GM19099 (cell line): ENCODE measurements at regions not wholly inside any gene's neighbourhood (a gene's known extent, or its start where the extent isn't known, plus 50 kb on each side); places are given as distances from the start of the nearest gene placed in this dataset.

Experiments
- POLR2A ChIP-seq: IDR thresholded peaks from 3 replicates; pipeline ENCODE4 v1.6.1; 2011; ENCODE audit warnings: low read depth; ENCODE audit not compliant: insufficient read length; ENCODE audit errors: extremely low read depth

GRCh38 chr2:8445580-8445979 lies 236.3 kb upstream of the ID2 start:
- no peak for TF ChIP-seq POLR2A

DNA sequence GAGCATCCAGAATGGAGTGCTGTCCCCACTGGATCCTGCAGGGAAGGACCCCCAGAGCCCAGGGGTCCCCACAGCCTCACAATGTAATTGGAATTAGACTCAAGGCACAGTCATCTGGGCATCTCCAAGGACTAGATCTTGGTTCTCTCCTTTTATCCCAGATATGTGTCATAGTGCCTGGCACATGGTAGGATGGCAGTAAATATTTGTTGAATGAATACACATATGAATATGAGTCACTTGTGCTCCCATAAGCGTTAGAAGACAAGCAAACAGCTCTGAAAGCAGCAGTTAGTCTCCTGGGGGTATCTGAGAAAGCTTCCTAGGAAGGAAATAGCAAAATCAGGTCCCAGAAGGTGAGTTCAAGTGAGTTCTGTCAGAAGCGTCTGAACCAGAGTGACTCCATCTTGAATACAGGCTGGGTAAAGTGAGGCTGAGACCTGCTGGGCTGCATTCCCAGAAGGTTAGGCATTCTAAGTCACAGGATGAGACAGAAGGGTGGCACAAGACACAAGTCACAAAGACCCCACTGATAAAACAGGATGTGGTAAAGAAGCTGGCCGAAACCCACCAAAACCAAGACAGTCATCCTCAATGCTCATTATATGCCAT lies 234.1 kb upstream of the ID2 start:
- TF ChIP-seq POLR2A, result no peak

- TF ChIP-seq POLR2A, result no peak
Measured at GRCh38 chr2:8448824-8449556, 232.9 kb upstream of the ID2 start.

DNA sequence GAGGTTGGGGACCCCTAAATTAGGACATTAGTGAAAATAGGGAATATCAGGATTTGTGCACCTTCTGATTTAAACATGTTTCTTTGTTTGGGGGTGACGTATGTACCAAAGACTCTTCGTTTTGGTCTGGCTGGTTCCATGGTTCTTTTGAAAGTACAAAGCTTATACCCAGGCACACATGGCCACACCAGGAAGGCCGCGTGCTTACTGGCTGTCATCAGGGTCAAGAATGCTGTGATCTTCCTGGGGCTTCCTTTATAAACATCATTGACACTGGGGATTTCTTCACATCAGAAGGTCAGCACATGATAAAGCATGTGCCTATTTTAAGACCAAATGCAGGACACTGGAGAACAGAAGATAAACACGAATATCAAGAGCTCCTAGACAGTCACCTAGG lies 230.6 kb upstream of the ID2 start:
- TF ChIP-seq POLR2A, result no peak

DNA sequence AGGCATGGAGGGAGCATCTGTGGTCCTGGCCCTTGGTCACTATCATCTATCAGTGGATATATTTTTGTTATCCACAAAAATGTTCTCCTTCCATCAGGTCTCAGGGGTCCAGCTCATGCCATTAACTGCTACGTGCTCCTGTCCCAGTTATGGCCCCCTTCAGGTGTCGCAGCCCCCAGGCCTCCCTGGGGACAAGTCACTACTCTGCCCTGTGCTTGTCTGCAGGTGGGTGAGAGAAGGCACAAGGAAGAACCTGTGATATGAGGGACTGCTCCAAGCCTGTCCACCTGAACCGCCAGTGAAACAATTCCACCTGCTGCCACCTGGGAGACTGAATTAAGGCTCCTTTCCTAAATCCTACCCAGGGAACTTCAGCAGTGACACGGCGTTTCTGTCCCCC lies 229.6 kb upstream of the ID2 start:
- no peak for TF ChIP-seq POLR2A

GRCh38 chr2:8452979-8453903 lies 228.6 kb upstream of the ID2 start:
- no peak for TF ChIP-seq POLR2A

DNA sequence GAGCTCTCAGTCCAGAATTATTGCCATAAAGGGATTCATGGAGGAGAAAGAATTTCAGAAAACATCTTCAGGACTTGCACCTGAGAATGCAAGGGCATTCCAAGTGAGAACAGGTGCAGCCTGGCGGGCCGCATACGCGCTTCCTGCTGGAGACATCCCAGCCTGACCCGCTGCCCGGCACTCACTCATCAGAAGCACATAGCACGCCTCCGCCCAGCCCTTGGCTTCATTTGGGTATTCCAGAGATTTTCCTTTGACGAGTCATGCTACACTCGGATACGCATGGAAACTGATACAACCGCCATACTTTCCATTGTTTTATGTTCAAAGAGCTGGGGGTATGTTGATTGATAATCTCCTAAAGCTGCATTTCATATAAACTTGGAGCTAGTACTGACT lies 228.0 kb upstream of the ID2 start:
- no peak for TF ChIP-seq POLR2A

DNA sequence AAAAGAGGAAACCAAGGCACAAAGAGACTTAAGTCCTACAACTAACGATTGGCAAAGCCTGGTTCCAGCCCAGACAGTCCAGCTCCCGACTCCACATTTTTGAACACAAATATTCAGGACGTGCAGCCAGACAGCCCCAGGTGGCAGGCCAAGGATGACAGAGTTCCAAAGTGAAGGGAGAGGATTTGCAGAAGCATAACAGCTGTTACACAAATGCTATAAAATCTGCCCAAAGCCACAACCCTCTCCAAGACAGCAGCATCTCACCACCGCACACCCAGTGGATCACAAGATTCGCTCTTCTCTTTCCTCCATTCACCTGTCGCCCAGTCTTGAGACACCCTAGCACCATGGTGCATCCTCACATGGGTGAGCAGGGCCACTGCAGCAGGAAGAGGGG lies 227.1 kb upstream of the ID2 start:
- TF ChIP-seq POLR2A, result no peak

DNA sequence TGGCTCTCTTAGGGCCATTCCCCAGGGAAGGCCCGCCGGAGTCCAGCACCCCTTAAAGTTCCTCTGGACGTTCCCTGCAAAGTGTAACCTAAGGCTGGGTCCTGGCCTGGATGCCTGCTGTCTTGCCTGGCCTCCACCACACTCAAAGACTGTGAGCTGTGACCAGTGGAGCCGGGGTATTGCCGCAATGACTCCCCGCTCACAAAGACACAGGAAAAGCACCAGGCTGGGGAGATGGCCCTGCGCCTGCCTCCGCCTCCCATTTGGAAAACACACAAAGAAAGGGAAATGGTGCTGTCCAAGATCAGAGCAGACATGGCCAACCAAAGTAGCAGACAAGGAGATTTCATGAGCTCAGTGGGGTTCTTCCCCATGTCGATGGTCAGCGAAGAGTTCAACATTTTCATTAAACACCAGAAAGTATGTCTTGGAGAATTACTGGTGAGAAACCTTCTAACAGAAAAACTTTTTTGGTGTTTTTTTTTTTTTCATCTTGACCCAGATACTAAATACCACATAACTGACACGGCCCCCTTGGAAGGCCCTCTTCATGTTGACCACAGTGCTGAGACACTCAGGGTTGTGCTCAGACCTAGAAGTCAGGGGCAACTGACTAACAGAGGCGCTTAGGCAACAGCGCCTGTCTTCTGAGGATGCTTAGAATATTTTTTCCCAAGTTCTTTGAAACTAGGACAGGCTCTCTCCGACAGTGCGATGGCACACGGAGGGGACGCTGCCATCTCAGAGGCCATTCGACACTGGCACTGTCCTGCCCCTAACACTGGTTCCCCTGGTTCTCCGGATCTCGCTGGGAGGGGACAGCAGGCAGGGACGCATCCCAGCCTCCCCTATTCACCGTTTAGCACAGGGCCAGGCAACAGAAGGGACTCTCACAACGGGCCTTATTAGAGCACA lies 226.4 kb upstream of the ID2 start:
- TF ChIP-seq POLR2A, result no peak

GRCh38 chr2:8456151-8457091 lies 225.4 kb upstream of the ID2 start:
- TF ChIP-seq POLR2A, result no peak

DNA sequence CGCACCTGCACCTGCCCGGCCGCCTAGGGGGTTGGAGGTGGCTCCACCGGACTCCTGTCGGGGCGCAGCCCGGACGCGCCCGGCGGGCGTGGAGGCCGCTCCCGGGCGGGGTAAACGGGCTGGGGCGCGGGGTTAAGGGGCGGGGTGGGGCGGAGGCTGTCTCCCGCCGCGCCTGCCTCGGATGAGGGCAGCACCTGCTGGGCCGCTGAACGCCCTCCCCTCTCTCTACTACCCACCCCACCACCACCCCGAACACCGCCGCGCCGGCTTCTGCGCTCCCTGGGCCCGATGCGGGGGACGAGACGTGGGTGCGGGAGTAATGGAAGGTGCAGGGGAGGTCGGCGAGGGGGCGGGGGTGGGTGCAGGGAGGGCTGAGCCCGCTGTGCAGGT lies 224.8 kb upstream of the ID2 start:
- TF ChIP-seq POLR2A, result no peak

DNA sequence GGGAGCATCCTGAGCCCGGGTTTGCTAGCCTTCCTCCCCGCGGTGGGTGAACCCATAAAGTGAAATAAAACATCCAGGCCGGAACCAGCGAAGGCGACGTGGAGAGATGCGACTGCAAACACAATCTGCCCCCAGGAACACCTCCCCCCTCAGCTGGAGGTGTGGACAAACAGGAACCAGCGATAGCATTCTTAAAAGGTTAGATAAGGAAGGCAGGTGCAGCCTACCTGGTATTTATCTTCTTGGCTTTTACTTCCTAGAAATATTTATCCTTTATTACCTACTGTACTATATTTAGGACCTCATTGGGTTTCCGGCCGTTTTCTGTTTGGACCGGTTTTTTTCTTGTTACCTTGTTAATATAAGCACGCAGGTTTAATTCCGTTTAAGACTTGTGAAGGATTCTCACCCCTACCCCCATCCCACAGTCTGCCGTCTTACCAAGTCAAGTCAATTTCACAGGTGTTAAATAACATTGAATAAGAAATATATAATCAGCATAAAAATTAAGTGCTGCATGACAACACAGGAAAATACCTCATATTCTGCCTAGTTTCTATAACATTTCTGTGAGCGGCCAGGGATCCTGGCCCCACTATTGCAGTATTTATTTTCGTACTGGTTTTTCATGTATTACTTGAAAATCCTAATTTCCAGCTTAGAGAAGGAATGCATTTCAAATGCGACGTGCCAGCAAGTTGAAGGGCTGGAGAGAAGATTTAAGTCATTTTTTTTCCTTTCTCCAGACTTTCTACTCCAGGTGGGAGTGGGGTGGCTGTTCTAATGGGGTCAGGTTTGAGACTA lies 224.0 kb upstream of the ID2 start:
- TF ChIP-seq POLR2A, result no peak

GRCh38 chr2:8458503-8459459 lies 223.1 kb upstream of the ID2 start:
- TF ChIP-seq POLR2A, result no peak
